ENCODE measurements at regions not wholly inside any gene's neighbourhood (a gene's known extent, or its start where the extent isn't known, plus 50 kb on each side); places are given as distances from the start of the nearest gene placed in this dataset.

- TF ChIP-seq ZNF318 (IDR thresholded peaks at IDR 0.05; ENCODE audit: borderline replicate concordance in 1 of 2, low read depth in 1 of 2) (no peak), FOXA1 (IDR thresholded peaks at IDR 0.05; ENCODE audit: borderline replicate concordance) (no peak), NFE2 (IDR thresholded peaks at IDR 0.05; ENCODE audit: low read depth) (peak; percentile 87), MAFK (IDR thresholded peaks at IDR 0.05; ENCODE audit: low read length) (peak; percentile 63), CBX3 (IDR thresholded peaks at IDR 0.05; ENCODE audit: borderline replicate concordance in 1 of 2, low read length in 2 of 2) (0 out of 3 replicates have a peak, but pooled peaks of 1 of the 2 experiments have one; percentile 31), RCOR1 (IDR thresholded peaks at IDR 0.05; ENCODE audit: borderline replicate concordance in 1 of 2, low read depth in 2 of 2, low read length in 2 of 2) (0 out of 4 replicates have a peak, but pooled peaks of 1 of the 2 experiments have one; percentile 10), TAF9B (IDR thresholded peaks at IDR 0.05; ENCODE audit: partially characterized antibody) (peak; percentile 30), HMBOX1 (IDR thresholded peaks at IDR 0.05) (0 out of 2 replicates have a peak, but pooled peaks have one; percentile 17), POLR3G (IDR thresholded peaks at IDR 0.05; ENCODE audit: extremely low read depth, insufficient read length, insufficient replicate concordance) (no peak), ZNF175 (CRISPR knock-in tag; IDR thresholded peaks at IDR 0.05; ENCODE audit: low read depth) (peak; percentile 69), PKNOX1 (IDR thresholded peaks at IDR 0.05) (peak; percentile 44), SOX6 (IDR thresholded peaks at IDR 0.05) (0 out of 2 replicates have a peak, but pooled peaks have one; percentile 15), FOXP4 (CRISPR knock-in tag; IDR thresholded peaks at IDR 0.05; ENCODE audit: borderline replicate concordance) (no peak), MAFF (IDR thresholded peaks at IDR 0.05; ENCODE audit: low read length) (peak; percentile 54; the same call in 1 of the 2 replicates), TBL1XR1 (IDR thresholded peaks at IDR 0.05; ENCODE audit: low read length in 2 of 2) (no peak)
These were observed 139.3 kb upstream of the ARHGAP5 start (continued) for GRCh38 chr14:31937730-31938346.
